MM.1S (cell line): ENCODE measurements at regions not wholly inside any gene's neighbourhood (a gene's known extent, or its start where the extent isn't known, plus 50 kb on each side); places are given as distances from the start of the nearest gene placed in this dataset.
"Not testable (repeated sequence)": the region's sequence is repeated elsewhere in the genome, so short reads cannot be mapped to it uniquely, and the experiment has no call there.

Experiments used
- DNase-seq: peaks from one replicate; pipeline ENCODE4 v3.0.0-alpha.2; 2015
- H2AFZ ChIP-seq: fragments of 300-600 bp; sonication (generic); 2 replicates; pipeline ENCODE4 v1.6.0; 2016; ENCODE audit warnings: antibody characterized with exemption, low read length
- H3F3A ChIP-seq: fragments of 300-600 bp; sonication (generic); 2 replicates; pipeline ENCODE4 v1.6.1; 2016; ENCODE audit warnings: mild to moderate bottlenecking, antibody characterized with exemption, low read length, moderate library complexity, mixed read lengths; ENCODE audit not compliant: insufficient read depth
- H3K27ac ChIP-seq: fragments of 300-600 bp; sonication (generic); 2 replicates; pipeline ENCODE4 v1.5.1; 2016; ENCODE audit warnings: mild to moderate bottlenecking, low read length
- H3K27me3 ChIP-seq: fragments of 300-600 bp; sonication (generic); replicated peaks from 2 replicates; pipeline ENCODE4 v1.6.0; 2016; ENCODE audit warnings: low read length; ENCODE audit not compliant: insufficient read depth
- H3K36me3 ChIP-seq: fragments of 300-600 bp; sonication (generic); replicated peaks from 2 replicates; pipeline ENCODE4 v1.6.1; 2016; ENCODE audit warnings: mild to moderate bottlenecking, low read length, mixed read lengths; ENCODE audit not compliant: insufficient read depth
- H3K4me1 ChIP-seq: fragments of 300-600 bp; sonication (generic); 2 replicates; pipeline ENCODE4 v1.6.1; 2016; ENCODE audit warnings: low read length, mixed read lengths
- H3K4me2 ChIP-seq: fragments of 300-600 bp; sonication (generic); 2 replicates; pipeline ENCODE4 v1.6.0; 2016; ENCODE audit warnings: low read depth, low read length
- H3K4me3 ChIP-seq: fragments of 300-600 bp; sonication (generic); 2 replicates; pipeline ENCODE4 v1.5.1; 2016; ENCODE audit warnings: low read length, mixed read lengths
- H3K79me2 ChIP-seq: fragments of 300-600 bp; sonication (generic); 2 replicates; pipeline ENCODE4 v1.6.1; 2016; ENCODE audit warnings: mixed run types, low read length, mixed read lengths
- H3K9ac ChIP-seq: fragments of 300-600 bp; sonication (generic); 2 replicates; pipeline ENCODE4 v1.6.1; 2016; ENCODE audit warnings: low read length, mixed read lengths
- H3K9me2 ChIP-seq: fragments of 300-600 bp; sonication (generic); replicated peaks from 2 replicates; pipeline ENCODE4 v1.6.1; 2016; ENCODE audit warnings: mild to moderate bottlenecking, low read length, mixed read lengths; ENCODE audit not compliant: insufficient read depth
- H3K9me3 ChIP-seq: fragments of 300-600 bp; sonication (generic); replicated peaks from 2 replicates; pipeline ENCODE4 v1.6.1; 2016; ENCODE audit warnings: mild to moderate bottlenecking, low read length, mixed read lengths; ENCODE audit not compliant: insufficient read depth
- H4K20me1 ChIP-seq: fragments of 300-600 bp; sonication (generic); 2 replicates; pipeline ENCODE4 v1.6.1; 2016; ENCODE audit warnings: mild to moderate bottlenecking, low read length, moderate library complexity, mixed read lengths; ENCODE audit not compliant: insufficient read depth
- EZH2 ChIP-seq: fragments of 300-600 bp; sonication (generic); optimal IDR thresholded peaks from 2 replicates; pipeline ENCODE3; 2017; ENCODE audit warnings: low read depth, mild to moderate bottlenecking, antibody characterized with exemption, low read length, mixed read lengths
- EZH2phosphoT487 ChIP-seq: fragments of 300-600 bp; sonication (generic); IDR thresholded peaks from 2 replicates; pipeline ENCODE4 v1.6.1; 2018; ENCODE audit warnings: antibody characterized with exemption, low read length
- TF ChIP-seq, protein P1 (sequence below): fragments of 300-600 bp; sonication (generic); IDR thresholded peaks from 2 replicates; pipeline ENCODE4 v1.5.1; 2016; ENCODE audit warnings: antibody characterized with exemption, low read length, mixed read lengths

DNA sequence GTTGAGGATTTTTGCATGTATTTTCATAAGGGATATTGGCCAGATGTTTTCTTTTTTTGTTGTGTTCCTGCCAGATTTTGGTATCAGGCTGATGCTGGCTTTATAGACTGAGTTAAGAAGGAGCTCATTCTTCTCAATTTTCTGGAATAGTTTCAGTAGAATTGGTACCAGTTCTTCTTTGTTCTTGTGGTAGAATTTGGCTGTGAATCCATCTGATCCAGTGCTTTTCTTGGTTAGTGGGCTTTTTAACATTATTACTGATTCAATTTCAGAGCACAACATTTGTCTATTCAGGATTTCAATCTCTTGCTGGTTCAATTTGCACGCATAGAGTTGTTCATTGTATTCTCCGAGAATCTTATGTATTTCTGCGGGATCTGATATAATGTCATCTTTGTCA, 136.5 kb upstream of the FOXG1 start:
- no peak overlapping the region for H3K4me2 ChIP-seq
- no peak overlapping the region for H2AFZ ChIP-seq
- H3K9ac ChIP-seq: no peak overlapping the region
- H3K79me2 ChIP-seq: no peaks in the 10 kb centered on the region
- H3K27ac ChIP-seq: no peak overlapping the region
- no peaks in the 10 kb centered on the region for H3K4me1 ChIP-seq
- no peak for DNase-seq
- TF ChIP-seq EZH2phosphoT487 (no peak), EZH2 (no peak)
- TF ChIP-seq, protein P1, sequence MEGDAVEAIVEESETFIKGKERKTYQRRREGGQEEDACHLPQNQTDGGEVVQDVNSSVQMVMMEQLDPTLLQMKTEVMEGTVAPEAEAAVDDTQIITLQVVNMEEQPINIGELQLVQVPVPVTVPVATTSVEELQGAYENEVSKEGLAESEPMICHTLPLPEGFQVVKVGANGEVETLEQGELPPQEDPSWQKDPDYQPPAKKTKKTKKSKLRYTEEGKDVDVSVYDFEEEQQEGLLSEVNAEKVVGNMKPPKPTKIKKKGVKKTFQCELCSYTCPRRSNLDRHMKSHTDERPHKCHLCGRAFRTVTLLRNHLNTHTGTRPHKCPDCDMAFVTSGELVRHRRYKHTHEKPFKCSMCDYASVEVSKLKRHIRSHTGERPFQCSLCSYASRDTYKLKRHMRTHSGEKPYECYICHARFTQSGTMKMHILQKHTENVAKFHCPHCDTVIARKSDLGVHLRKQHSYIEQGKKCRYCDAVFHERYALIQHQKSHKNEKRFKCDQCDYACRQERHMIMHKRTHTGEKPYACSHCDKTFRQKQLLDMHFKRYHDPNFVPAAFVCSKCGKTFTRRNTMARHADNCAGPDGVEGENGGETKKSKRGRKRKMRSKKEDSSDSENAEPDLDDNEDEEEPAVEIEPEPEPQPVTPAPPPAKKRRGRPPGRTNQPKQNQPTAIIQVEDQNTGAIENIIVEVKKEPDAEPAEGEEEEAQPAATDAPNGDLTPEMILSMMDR: no peak
- H3F3A ChIP-seq: no peaks in the 10 kb centered on the region
- no peaks in the 10 kb centered on the region for H3K9me2 ChIP-seq
- no peaks in the 10 kb centered on the region for H3K36me3 ChIP-seq
- H3K9me3 ChIP-seq: no peaks in the 10 kb centered on the region
- no peak overlapping the region for H3K4me3 ChIP-seq
- no peaks in the 10 kb centered on the region for H4K20me1 ChIP-seq
- H3K27me3 ChIP-seq: no peaks in the 10 kb centered on the region

DNA sequence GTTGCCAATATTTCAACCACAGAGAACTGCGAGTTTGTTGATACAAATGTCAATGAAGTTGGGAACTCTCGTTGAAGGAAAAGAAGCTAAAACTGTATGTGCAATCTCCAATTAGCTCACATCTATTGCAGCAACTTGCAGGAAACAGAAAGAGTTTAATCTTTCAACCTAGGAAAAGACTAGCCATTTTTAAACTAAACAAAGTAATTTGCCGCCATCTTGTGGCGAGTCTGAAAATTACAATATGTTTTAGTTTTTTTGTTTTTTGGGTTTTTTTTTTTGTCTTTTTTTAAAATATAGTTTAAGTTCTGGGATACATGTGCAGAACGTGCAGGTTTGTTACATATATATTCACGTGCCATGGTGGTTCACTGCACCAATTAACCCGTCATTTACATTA, 131.2 kb upstream of the FOXG1 start:
- no peaks in the 10 kb centered on the region for H3K9me3 ChIP-seq
- H3F3A ChIP-seq: no peaks in the 10 kb centered on the region
- no peaks in the 10 kb centered on the region for H4K20me1 ChIP-seq
- H3K27me3 ChIP-seq: no peaks in the 10 kb centered on the region
- H3K4me1 ChIP-seq: no peaks in the 10 kb centered on the region
- no peak for TF ChIP-seq EZH2phosphoT487
- TF ChIP-seq, protein P1: peak; percentile 29
- no peak overlapping the region for H2AFZ ChIP-seq
- no peak overlapping the region for H3K9ac ChIP-seq
- DNase-seq: peak; percentile 15
- H3K9me2 ChIP-seq: no peaks in the 10 kb centered on the region
- no peak overlapping the region for H3K27ac ChIP-seq
- no peaks in the 10 kb centered on the region for H3K79me2 ChIP-seq
- no peak overlapping the region for H3K4me3 ChIP-seq
- H3K4me2 ChIP-seq: no peak overlapping the region
- no peaks in the 10 kb centered on the region for H3K36me3 ChIP-seq

DNA sequence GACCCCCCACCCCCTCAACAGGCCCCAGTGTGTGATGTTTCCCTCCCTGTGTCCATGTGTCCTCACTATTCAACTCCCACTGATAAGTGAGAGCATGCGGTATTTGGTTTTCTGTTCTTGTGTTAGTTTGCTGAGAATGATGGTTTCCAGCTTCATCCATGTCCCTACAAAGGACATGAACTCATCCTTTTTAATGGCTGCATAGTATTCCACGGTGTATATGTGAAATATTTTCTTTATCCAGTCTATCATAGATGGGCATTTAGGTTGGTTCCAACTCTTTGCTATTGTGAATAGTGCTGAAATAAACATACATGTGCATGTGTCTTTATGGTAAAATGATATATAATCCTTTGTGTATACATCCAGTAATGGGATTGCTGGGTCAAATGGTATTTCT, 130.8 kb upstream of the FOXG1 start:
- H3F3A ChIP-seq, H3K79me2 ChIP-seq, H4K20me1 ChIP-seq, H3K27me3 ChIP-seq, H3K9me2 ChIP-seq, H3K4me1 ChIP-seq, H3K4me2 ChIP-seq, H3K9ac ChIP-seq, H3K27ac ChIP-seq, H3K4me3 ChIP-seq, H3K36me3 ChIP-seq, H3K9me3 ChIP-seq, DNase-seq, H2AFZ ChIP-seq: not testable (repeated sequence)

DNA sequence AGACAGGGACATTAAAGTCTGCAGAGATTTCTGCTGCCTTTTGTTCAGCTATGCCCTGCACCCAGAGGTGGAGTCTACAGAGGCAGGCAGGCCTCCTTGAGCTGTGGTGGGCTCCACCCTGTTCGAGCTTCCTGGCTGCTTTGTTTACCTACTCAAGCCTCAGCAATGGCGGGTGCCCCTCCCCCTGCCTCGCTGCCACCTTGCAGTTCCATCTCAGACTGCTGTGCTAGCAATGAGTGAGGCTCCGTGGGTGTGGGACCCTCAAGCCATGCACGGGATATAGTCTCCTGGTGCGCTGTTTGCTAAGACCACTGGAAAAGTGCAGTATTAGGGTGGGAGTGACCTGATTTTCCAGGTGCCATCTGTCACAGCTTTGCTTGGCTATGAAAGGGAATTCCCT, 125.4 kb upstream of the FOXG1 start:
- not testable (repeated sequence) for H3K27ac ChIP-seq, H3K9me2 ChIP-seq, H4K20me1 ChIP-seq, H3K36me3 ChIP-seq, H3K79me2 ChIP-seq, H3K9ac ChIP-seq, H3K4me2 ChIP-seq, H3K9me3 ChIP-seq, H2AFZ ChIP-seq, H3K4me3 ChIP-seq, H3F3A ChIP-seq, H3K4me1 ChIP-seq, DNase-seq, H3K27me3 ChIP-seq
